Brain microvascular endothelial cell (primary cell): ENCODE measurements at regions not wholly inside any gene's neighbourhood (a gene's known extent, or its start where the extent isn't known, plus 50 kb on each side); places are given as distances from the start of the nearest gene placed in this dataset.
"Not testable (repeated sequence)": the region's sequence is repeated elsewhere in the genome, so short reads cannot be mapped to it uniquely, and the experiment has no call there.

Experiments used
- DNase-seq: peaks from one replicate; pipeline ENCODE4 v3.0.0-alpha.2; 2020
- H3K27ac ChIP-seq: fragments of 250-450 bp; sonication (Bioruptor Pico); 2 replicates; pipeline ENCODE4 v1.5.1; 2020; ENCODE audit warnings: mild to moderate bottlenecking, moderate library complexity
- H3K27me3 ChIP-seq: fragments of 250-450 bp; sonication (Bioruptor Pico); replicated peaks from 2 replicates; pipeline ENCODE4 v1.5.1; 2020; ENCODE audit warnings: mild to moderate bottlenecking
- H3K36me3 ChIP-seq: fragments of 250-450 bp; sonication (Bioruptor Pico); replicated peaks from 2 replicates; pipeline ENCODE4 v1.5.1; 2020; ENCODE audit warnings: mild to moderate bottlenecking
- H3K4me3 ChIP-seq: 2 replicates; pipeline ENCODE4 v1.5.1; 2011; ENCODE audit warnings: low read depth, mild to moderate bottlenecking, control low read depth, low read length, moderate library complexity
- in situ Hi-C: cut with HindIII; loops from 2 replicates; pipeline ENCODE4 v1.10.0; 2017; ENCODE audit warnings: low sequenced_read_pairs, low pct_ligation_motif_present
- TF ChIP-seq, protein P1 (sequence below): IDR thresholded peaks from 2 replicates; pipeline ENCODE4 v1.5.1; 2011; ENCODE audit warnings: low read depth, mild to moderate bottlenecking, moderate library complexity, low read length, control low read depth, inconsistent platforms; ENCODE audit errors: missing control alignments

DNA sequence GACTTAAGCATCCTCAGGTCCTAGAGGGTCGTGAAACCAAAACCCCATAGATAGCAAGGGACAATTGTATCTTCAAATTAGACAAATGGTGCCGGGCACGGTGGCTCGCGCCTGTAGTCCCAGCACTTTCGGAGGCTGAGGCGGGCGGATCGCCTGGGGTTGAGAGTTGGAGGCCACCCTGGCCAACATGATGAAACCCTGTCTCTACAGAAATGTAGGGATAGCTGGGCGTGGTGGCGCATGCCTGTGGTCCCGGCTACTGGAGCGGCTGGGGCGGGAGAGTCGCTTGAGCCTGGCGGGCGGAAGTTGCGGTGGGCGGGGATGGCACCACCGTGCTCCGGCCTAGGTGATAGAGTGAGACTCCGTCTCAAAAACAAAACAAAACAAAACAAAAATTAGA lies 780.6 kb downstream of the BRINP3 start:
- TF ChIP-seq, protein P1, sequence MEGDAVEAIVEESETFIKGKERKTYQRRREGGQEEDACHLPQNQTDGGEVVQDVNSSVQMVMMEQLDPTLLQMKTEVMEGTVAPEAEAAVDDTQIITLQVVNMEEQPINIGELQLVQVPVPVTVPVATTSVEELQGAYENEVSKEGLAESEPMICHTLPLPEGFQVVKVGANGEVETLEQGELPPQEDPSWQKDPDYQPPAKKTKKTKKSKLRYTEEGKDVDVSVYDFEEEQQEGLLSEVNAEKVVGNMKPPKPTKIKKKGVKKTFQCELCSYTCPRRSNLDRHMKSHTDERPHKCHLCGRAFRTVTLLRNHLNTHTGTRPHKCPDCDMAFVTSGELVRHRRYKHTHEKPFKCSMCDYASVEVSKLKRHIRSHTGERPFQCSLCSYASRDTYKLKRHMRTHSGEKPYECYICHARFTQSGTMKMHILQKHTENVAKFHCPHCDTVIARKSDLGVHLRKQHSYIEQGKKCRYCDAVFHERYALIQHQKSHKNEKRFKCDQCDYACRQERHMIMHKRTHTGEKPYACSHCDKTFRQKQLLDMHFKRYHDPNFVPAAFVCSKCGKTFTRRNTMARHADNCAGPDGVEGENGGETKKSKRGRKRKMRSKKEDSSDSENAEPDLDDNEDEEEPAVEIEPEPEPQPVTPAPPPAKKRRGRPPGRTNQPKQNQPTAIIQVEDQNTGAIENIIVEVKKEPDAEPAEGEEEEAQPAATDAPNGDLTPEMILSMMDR, result no peak
- no peak overlapping the region for H3K27ac ChIP-seq
- DNase-seq, result no peak
- H3K36me3 ChIP-seq, result no peaks in the 10 kb centered on the region
- H3K4me3 ChIP-seq, result no peak overlapping the region
- H3K27me3 ChIP-seq, result no peaks in the 10 kb centered on the region
- in situ Hi-C loops, result no loop called here

DNA sequence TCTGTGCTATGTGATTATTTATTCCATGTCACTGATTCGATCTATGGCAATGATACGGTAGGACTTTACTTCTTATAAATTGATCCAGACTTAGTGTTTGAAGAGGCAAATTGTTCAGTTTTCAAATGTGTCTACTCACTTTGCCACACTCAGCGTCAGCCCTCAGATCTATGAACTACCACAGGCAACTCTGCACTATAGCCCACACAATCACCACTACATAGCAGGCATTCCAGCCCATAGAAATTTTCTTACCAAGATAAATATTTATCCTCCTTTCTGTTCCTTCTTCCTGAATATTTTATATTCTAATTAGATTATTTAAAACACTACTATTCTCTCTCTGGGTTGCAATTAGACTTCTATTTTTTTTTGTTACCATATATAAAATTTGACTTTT lies 776.1 kb downstream of the BRINP3 start:
- no peak overlapping the region for H3K4me3 ChIP-seq
- no peak overlapping the region for H3K27ac ChIP-seq
- H3K36me3 ChIP-seq, result no peaks in the 10 kb centered on the region
- DNase-seq, result no peak
- in situ Hi-C loops, result no loop called here
- no peaks in the 10 kb centered on the region for H3K27me3 ChIP-seq
- TF ChIP-seq, protein P1, result no peak

DNA sequence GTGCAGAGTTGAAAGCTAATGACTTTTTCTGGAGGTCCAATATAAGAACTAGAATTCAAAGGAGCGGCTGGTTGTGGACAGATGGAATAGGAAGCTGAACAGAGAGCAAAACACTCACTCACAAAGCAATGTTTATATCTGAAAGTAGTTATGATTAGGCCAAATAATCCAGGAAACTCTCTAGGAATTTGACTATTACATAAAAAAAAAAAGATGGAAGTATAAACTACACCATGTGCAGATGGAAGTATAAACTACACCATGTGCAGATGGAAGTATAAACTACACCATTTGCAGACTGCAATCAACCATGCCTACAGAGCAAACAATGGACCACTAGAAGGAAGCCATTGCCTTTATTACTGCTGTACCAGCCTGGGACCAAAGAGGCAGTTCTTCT lies 771.1 kb downstream of the BRINP3 start:
- H3K27ac ChIP-seq, result no peak overlapping the region
- in situ Hi-C loops, result no loop called here
- no peaks in the 10 kb centered on the region for H3K27me3 ChIP-seq
- H3K4me3 ChIP-seq, result no peak overlapping the region
- H3K36me3 ChIP-seq, result no peaks in the 10 kb centered on the region
- DNase-seq, result no peak
- TF ChIP-seq, protein P1, result no peak

DNA sequence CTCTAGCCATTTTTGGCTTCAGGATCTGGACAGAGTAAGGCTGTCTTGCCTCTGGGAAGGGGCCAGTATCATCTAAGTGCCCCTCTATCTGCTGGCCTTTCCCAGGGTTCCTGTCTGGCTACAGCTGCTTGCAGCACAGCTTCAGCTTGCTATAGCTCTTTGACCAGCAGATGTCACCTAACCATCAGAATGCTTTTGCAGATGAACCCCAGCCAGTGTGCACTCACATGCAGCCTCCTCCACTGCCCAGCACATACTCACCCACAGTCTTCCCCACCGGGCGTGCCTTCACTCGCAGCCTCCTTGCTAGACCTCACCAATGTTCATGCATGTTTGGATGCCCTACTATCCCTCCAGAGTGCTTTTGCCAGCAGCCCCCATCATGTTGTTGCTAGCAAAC lies 769.0 kb downstream of the BRINP3 start:
- DNase-seq, result no peak
- TF ChIP-seq, protein P1, result peak; percentile 54
- Histone ChIP-seq H3K27me3 (no peaks in the 10 kb centered on the region), H3K36me3 (no peaks in the 10 kb centered on the region), H3K4me3 (no peak overlapping the region), H3K27ac (no peak overlapping the region)
- in situ Hi-C loops, result no loop called here

DNA sequence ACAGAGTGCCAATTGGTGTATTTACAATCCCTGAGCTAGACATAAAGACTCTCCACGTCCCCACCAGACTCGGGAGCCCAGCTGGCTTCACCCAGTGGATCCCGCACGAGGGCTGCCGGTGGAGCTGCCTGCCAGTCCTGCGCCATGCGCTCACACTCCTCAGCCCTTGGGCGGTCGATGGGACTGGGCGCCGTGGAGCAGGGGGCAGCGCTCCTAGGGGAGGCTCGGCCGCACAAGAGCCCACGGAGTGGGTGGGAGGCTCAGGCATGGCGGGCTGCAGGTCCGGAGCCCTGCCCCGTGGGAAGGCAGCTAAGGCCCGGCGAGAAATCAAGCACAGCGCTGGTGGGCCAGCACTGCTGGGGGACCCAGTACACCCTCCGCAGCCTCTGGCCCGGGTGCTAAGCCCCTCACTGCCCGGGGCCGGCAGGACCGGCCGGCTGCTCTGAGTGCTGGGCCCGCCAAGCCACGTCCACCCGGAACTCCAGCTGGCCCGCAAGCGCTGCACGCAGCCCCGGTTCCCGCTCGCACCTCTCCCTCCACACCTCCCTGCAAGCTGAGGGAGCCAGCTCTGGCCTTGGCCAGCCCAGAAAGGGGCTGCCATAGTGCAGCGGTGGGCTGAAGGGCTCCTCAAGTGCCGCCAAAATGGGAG lies 759.4 kb downstream of the BRINP3 start:
- DNase-seq, H3K36me3 ChIP-seq, in situ Hi-C loops, H3K27ac ChIP-seq, H3K4me3 ChIP-seq, H3K27me3 ChIP-seq: not testable (repeated sequence)

DNA sequence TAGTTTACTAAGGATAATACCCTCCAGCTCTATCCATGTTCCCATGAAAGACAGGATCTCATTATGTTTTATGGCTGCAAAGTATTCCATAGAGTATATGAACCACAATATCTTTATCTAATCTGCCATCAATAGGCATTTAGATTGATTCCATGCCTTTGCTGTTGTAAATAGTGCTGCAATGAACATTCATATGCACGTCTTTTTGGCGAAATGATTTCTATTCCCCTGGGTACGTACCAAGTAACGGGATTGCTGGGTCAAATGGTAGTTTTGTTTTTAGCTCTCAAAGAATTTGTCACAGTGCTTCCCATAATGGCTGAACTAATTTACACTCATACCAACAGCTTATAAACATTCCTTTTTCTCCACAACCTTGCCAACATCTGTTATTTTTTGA lies 750.9 kb downstream of the BRINP3 start:
- H3K4me3 ChIP-seq, result no peak overlapping the region
- TF ChIP-seq, protein P1, result no peak
- H3K27ac ChIP-seq, result no peak overlapping the region
- DNase-seq, result no peak
- no peaks in the 10 kb centered on the region for H3K27me3 ChIP-seq
- no peaks in the 10 kb centered on the region for H3K36me3 ChIP-seq
- in situ Hi-C loops, result no loop called here
